GM18868 (cell line): ENCODE measurements at regions not wholly inside any gene's neighbourhood (a gene's known extent, or its start where the extent isn't known, plus 50 kb on each side); places are given as distances from the start of the nearest gene placed in this dataset.
"Not testable (repeated sequence)": the region's sequence is repeated elsewhere in the genome, so short reads cannot be mapped to it uniquely, and the experiment has no call there.

Experiments used
- ATAC-seq: cut with Tn5 transposase; IDR thresholded peaks from one replicate; pipeline ENCODE4 v1.9.1; 2021; ENCODE audit warnings: mild to moderate bottlenecking, moderate library complexity; ENCODE audit not compliant: unreplicated experiment

DNA sequence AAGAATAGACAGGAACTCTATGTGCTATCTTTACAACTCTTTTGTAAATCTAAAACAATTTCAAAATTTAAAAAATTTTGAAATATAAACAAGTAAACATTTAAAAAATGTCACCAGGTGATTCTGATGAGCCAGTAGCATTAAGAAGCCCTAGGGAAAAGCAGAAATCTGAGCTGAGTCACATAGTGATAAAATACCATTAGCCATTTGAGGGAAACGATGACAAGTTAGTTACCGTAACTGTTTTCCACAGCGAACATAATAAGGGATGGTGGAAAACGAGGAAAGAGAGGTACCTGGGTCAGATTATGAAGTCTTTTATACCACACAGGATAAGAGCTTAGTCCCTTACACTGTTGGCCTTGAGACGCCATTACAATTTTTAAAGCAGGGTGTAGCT is 55.5 kb downstream of the PRR15 start:
- ATAC-seq = no peak

- ATAC-seq = no peak
Measured at GRCh38 chr7:29619848-29620555, 56.4 kb downstream of the PRR15 start.

GRCh38 chr7:29620556-29620930 is 56.9 kb downstream of the PRR15 start:
- ATAC-seq = no peak

DNA sequence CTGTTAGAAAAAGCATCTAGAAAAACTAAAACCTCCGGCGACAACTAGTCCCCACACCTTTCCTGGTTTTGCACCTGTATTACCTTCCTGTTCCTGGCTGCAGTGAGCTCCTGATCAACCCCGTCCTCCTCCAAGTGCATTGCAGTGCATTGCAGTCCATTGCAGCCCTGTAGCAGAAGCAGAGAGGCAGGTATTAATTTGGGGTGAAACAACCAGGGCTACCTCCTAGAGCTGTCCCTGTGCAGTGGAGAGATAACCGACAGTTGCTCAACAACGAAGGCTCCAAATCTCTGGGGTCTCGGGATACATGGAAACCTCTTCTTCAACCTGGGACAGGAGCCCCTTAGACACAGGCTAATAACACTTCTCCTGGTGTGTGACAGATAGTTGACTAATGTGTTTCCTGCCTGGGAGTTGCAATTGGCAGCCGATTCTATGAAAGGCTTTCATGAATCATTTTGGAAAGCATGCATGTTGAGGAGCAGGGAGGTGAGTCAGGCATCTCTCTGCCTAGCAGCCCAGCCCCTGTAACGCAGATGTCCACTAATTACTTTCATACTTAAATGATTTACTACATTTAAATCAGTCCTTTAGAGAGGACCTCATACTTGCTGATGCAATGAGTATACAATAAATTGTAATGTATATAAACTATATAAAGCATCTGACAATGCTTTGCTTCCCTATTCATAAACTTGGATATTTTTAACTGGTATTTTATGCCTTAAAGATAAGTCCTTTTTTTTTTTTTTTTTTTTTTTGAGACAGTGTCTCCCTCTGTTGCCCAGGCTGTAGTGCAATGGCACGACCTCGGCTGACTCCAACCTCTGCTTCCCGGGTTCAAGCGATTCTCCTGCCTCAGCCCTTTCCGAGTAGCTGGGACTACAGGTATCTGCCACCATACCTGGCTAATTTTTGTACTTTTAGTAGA is 59.0 kb downstream of the PRR15 start:
- no peak for ATAC-seq

GRCh38 chr7:29623973-29624372 is 60.3 kb downstream of the PRR15 start:
- ATAC-seq = no peak

DNA sequence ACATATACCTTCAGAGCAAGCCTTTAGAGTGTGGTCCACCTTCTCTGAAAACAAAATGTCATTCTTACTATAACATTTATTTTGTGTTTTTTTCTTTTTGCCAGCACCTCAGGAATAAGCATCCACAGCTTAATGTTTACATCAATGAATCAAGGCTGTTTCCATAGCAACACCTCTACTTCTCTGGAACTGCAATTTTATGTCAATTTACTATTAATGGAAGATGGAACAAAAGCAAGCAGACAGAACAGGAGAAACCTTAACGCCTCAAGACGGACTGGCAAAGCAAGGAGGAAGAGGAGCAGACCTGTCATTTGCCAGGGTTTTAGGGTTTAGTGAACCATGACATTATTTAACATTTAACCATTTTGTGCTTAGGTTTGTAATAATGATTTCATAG is 63.1 kb downstream of the PRR15 start:
- no peak for ATAC-seq

DNA sequence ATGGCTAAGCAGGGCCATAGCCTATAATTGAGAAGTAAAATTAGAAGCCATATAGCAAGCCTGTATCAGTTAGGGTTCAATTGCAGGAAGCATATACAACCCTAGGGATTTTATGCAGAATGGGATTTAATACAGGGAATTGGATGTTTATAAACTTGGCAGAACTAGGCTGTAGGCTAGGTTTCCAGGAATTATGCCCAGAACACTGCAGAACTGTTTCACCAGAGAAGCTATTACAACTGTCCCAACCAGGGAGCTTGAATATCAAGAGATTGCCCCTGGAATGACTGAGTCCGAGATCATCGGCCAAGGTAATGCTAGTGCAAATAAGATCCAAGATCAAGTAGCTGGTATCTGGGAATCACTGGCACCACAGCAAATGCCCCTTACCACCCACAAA is 64.0 kb downstream of the PRR15 start:
- no peak for ATAC-seq

DNA sequence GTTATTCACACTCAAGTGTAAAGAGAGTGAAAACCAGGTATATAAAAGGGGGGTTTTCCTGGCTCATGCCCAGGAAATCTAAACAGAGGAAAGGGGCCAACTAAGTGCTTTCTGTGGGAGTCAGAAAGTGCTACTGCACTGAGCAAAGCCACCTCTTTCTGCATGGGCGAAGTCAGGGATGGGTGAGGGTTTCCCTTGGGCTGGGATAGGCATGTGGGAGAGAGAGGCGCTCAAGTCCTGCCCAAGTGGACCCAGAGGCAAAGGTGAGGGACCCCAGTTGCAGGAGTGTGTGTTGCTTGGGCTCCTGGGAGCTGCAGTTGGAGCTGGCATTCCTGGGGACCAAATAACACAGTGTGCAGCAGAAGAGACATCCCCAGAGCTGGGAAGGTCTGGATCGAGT is 65.9 kb downstream of the PRR15 start:
- ATAC-seq = no peak

DNA sequence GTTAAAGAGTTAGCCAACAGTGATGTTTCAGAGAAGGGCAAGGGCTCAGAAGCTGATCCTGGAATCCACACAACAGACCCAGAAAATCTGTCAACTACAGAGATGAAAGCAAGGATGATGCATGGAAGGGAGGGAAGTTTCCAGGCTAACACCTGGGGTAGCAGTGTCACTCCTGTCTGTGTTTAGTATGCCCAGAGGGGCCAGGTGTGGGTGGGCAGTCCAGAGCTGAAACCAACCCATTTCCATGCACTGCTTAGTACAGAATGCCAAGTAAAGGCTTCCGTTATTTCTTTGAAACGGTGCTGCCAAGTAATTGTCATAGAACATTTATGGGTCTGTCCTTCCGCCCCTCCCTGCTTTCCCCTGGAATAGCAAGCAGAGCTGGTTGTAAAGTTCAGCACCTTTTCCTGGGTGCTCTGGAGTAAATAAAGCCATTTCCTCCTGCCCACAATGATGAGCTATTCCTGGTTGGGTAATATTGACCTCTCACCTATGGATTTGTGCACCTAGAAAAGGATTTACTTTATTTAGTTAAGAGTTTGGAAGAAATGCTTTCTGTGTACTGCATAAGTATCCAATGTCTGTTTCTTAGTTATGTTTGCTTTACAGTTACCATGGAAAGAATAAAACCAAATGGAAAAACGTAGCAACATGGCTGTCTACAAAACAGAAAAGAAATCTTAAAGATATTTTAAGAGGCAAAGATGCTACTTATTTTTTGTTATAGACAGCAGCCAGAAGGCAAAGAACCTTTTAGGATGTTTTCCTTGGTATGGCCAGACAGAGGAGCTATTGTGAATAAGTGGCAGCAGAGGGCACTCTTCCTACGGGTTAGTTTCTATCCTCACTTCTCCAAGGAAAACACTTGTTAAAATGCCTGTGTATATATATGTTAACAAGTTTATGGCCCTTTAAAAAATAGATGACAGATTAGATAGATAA is 71.7 kb downstream of the PRR15 start:
- ATAC-seq = not testable (repeated sequence)

DNA sequence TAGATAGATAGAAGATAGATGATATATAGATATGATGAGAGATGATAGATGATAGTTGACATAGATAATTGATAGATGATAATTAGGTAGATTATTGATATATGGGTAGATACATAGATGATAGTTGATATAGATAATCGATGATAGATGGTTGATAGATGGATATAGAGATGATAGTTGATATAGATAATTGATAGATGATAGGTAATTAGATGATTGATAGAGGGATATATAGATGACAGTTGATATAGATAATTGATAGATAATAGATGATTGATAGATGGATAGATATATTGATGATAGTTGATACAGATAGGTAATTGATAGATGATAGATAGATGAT is 72.3 kb downstream of the PRR15 start:
- ATAC-seq = no peak

DNA sequence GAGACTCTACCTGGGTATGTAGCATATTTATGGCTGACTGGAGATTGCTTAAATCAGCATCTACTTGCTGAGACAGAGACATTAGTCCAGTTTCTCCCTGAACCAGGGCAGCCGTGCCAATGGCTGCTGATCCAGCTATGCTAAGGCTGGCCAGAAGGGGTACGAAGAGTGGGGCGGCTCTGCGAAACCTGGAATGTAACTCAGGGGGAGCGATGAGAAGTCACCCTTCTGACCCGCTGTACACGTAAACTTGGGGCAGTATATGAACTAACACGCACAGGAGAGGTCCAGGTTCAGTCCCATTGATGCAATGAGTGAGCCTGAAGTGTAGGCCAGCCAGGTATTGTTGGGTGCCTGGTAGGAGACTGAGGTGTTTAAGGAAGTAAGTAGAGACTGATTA is 73.7 kb downstream of the PRR15 start:
- ATAC-seq = no peak

DNA sequence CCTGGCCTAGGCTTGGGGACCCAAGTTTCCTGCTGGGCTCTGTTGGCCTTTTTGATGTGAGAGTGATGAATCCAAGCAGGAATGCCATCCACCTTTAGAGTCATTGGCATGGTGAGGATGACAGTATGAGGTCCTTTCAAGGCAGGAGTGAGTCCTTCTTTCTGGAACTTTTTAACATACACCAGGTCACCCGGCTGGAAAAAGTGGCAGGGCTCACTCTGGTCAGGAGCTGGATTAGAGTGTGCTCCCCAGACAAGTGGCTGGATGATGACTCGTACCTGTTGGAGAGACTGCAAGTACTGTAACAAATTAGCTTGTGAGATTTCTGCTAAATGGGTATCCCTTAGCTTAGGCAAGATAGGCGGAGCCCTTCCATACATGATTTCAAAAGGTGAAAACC is 75.2 kb downstream of the PRR15 start:
- ATAC-seq = not testable (repeated sequence)

DNA sequence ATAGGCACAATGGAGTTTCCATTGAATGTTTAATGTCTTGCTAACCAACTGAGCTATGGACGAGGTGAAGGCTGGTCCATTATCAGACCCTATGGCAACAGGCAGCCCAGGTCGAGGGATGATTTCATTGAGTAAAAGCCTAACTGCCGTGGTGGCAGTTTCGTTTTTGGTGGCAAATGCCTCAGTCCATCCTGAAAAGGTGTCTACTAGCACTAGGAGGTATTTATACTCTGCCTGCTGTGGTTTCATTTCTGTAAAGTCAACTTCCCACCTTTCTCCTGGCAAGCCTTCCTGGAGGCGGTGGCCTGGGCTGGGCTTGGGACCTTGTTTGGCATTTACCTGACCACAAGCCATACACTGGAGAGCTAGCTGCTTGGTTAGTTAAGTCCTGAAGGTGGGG is 75.8 kb downstream of the PRR15 start:
- no peak for ATAC-seq

DNA sequence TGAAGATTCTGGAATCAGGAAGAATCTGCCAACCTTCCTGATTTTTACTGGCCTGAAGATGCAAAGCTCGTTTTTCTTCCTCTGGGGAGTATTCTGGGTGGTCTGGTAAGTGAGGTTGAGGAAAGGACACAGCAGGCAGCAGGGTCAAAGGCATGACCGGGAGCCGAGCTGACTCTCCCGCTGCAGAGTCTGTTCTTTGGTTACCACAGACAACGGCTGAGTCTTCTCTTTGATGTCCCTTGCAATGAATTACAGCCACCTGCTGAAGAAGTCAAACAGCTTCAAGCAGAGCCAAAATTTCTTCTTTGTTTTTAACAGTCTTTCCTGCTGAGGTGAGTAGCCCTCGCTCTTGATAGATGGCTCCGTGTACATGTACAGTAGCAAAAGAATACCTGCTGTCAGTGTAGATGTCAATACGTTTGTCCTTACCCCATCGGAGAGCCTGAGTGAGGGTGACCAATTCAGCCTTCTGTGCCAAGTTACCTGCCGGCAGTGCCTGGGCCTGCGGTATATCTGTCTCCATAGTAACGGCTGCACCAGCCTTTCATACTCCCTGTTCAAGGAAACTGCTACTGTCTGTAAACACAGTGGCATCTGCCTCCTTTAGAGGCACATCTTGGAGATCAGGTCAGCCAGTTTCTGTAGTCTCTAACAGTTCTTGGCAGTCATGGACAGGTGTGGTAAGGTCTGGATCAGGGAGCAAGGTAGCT is 76.4 kb downstream of the PRR15 start:
- ATAC-seq = no peak

- ATAC-seq = no peak
Measured at GRCh38 chr7:29641651-29642050, 78.0 kb downstream of the PRR15 start.

DNA sequence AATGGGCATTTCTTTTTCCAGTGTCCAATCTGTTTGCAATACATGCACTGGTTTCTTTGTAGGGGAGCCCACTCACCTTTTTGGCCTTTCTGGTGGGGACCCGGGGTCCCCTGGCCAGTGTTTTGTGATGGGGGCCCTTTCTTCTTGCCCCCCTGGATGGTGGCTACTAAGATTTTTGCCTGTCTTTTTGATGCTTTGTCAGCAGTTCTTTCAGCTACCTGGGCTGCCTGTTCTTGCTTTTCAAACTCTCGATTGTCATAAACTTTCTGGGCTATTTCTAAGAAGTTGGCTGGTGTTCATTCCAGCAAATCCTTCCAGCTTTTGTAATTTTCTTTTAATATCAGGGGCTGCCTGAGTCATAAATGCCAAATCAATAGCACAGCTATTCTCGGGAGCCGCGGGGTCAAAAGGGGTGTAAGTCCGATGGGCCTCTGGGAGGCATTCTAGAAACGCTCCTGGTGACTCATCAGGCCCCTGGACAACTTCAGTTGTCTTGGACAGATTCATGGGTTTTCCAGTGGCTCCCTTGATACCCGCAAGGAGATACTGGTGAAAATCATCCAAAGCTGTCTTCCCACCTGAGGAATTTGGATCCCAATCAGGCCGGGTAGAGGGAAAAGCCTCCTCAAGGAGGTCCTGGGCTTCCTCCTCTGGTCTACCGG is 79.0 kb downstream of the PRR15 start:
- ATAC-seq = no peak

- ATAC-seq = not testable (repeated sequence)
Measured at GRCh38 chr7:29646116-29646515, 82.5 kb downstream of the PRR15 start.

- no peak for ATAC-seq
Measured at GRCh38 chr7:29647020-29647654, 83.5 kb downstream of the PRR15 start.

DNA sequence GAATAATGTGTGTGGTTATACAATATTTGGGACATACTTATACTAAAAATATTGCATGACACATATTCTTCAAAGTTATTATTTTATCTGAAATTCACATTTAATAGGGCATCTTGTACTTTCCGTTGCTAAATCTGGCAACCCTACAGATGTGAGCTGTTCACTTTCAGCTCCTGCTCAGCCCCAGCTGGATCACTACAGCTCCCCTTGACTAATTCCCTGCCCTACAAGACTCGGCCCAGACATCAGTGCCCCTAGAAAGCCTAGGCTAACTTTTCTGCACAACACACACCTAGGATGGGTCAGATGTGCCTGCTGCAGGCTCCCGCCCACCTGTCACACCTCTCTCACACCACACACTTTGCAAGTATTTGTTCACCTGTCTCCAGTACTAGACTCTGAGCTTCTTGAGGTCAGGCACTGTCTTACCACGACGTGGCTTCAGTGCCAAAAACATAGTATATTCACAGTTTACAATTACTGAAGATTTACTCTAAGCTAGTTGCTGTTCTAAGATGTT is 84.1 kb downstream of the PRR15 start:
- ATAC-seq = not testable (repeated sequence)
